Fibroblast of skin of right quadriceps (primary cell): ENCODE measurements at regions not wholly inside any gene's neighbourhood (a gene's known extent, or its start where the extent isn't known, plus 50 kb on each side); places are given as distances from the start of the nearest gene placed in this dataset.

ENCODE experiments used
- DNase-seq: peaks from one replicate; pipeline ENCODE4 v3.0.0-alpha.2; 2013

DNA sequence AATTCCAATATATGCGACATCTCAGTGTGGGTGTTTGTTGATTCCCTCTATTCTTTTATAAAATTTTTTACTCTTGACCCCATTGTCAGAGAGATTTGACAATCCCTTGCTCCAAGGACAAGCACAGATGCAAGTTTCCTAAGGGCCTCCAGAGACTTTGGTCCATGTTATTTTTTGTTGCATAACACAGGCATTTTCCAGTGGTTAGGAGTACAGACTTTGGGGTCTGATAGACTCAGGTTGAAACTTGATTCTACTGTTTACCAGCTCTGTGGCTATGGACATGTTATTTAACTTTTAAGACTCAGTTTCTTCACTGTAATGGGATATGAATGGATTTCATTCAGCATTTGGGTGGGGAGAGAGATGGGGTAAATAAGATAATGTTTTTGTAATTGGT is 361.3 kb downstream of the ENC1 start:
- no peak for DNase-seq

GRCh38 chr5:74277418-74277817 is 363.1 kb downstream of the ENC1 start:
- no peak for DNase-seq

- peak; percentile 94 for DNase-seq
Measured at GRCh38 chr5:74275171-74275992, 365.1 kb downstream of the ENC1 start.

- peak; percentile 34 for DNase-seq
Measured at GRCh38 chr5:74274326-74274725, 366.2 kb downstream of the ENC1 start.

- peak; percentile 72 for DNase-seq
Measured at GRCh38 chr5:74272831-74273451, 367.6 kb downstream of the ENC1 start.

GRCh38 chr5:74272024-74272775 is 368.3 kb downstream of the ENC1 start:
- peak; percentile 74 for DNase-seq

GRCh38 chr5:74268297-74268696 is 372.2 kb downstream of the ENC1 start:
- DNase-seq = no peak

GRCh38 chr5:74266836-74267235 is 373.7 kb downstream of the ENC1 start:
- no peak for DNase-seq

GRCh38 chr5:74266132-74266531 is 374.4 kb downstream of the ENC1 start:
- no peak for DNase-seq

DNA sequence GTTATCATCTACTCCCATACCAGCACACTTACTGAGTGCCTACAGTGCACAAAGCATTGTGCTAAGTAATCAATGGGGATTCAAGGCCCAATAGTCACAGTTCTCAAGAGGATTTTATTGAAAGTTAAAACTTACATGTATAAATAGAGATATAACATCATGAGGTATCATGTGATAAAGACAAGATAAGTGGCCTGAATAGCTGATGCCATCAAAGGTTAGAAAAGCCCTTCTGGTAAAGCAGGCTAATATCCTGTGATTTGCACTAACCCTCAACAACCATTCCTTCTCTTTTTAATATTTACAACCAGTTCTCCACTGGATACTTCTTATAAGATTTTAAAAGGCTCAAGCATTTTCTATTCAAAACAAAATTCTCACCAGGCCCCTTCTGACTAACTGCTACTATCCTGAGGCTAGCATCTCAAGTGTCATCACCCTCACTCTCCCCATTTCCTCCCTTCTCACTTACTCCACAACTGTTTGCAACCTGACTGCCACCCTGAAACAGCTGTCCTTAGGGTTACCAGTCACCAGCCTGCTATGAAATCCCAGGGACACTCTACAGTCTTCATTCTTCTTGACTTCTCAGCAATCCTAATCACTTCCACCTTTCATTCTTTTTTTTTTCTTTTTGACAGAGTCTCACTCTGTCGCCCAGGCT is 377.9 kb downstream of the ENC1 start:
- DNase-seq = no peak

DNA sequence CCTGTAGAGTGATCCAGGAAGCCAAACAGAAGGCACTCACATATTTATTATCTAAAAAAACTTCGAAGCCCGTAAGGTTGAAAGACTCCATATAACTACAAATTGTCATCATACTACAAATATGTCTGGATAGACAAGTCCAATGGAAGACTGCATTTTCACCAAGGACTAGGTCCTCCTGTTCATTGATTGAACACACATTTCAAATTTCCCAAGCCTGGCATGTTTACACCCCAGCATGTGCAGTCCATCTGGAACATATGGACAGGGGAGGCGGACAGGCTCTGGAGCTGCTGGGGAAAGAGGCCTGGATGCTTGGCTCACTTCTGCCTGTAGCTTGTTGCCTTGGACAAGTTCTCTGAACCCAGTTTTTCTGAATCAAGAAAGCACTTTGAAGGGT is 378.7 kb downstream of the ENC1 start:
- DNase-seq = peak; percentile 25

DNA sequence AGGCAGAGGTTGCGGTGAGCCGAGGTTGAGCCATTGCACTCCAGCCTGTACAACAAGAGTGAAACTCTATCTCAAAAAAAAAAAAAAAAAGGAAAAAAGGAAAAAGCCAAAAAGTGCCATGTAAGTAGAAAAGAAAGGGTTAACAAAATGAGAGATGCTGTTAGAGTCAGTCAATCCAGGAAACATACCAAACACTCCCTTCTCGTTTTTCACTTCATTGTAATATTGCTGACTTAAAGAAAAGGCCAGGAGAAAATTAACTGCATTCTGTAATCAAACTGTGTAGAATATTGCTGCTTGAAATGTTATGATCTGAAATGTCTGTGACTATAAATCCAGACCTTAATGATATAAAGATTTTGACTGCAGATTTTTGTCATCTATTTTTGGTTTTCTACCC is 379.1 kb downstream of the ENC1 start:
- no peak for DNase-seq

DNA sequence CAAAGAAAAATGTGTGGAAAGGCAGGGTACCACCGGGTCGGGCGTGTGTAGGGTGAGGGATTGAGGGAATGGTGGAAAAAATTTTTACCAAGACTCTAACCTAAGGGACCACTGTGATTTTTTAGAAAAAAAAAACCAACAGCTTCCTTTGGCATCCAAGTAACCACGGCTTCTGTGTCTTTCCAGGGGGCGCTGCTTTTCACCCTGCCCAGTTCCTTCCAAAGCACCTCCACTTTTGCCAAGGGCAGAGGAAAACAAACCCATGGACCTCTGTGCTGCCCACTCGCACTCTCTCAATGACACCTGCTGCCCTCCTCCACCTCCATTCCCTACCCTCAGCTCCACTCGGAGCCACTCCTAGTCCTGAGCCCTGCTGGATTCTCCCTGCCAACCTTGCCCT is 381.0 kb downstream of the ENC1 start:
- no peak for DNase-seq

GRCh38 chr5:74258314-74258665 is 382.2 kb downstream of the ENC1 start:
- no peak for DNase-seq

GRCh38 chr5:74257645-74258313 is 382.7 kb downstream of the ENC1 start:
- no peak for DNase-seq

DNA sequence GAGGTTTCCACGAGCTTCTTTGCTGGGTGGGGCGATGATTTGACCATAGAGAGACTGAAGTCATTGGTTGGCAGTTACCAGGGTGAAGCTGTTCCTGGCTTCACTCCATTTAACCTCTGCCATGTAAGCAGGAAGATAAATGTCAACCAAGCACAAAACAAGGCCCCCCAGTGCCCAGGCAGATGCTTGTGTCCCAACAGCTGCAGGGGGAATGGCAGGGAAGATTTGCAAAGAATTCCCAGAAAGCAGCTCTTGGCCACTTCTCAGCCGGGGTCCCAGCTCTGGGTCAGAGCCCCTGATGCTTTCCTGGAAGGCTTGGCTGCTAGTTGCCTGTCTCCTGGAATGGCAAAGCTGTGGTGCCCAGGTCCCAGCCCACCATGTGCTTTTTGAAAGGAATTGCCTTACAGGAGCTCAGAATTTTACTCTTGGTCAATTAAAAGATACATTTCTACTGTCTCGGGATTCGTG is 383.4 kb downstream of the ENC1 start:
- no peak for DNase-seq

DNA sequence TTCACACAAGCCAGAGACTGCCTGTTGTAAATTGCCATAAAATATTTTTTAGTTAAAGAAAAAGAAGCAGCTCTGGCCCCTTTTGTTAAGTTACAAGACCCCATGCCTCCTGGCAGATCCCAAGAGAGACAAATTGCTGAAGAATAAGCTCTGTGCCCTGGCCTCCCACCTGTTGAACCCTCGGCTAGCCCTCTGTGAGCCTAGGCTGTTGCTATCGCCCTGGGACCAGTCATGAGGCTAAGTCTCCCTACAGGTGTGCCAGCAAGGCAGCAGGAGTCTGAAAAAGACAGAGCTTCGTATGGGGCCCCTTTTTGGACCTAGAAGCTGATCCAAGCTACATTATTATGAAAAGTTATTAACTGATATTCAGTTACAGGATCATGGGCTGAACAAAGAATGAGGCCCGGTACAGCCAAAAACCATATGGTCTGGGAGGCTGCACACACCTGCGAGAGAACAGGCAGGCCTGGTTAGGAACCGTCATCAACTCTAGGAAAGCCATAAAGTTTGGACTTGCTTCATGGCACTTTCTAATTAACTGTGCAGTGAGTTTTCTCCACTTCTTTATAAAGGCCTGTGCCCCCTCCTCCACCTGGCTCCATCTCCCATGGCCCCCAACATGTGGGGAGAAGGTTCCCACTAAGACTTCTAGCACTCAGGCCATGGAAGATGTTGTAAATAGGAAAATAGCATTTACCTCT is 384.7 kb downstream of the ENC1 start:
- no peak for DNase-seq

DNA sequence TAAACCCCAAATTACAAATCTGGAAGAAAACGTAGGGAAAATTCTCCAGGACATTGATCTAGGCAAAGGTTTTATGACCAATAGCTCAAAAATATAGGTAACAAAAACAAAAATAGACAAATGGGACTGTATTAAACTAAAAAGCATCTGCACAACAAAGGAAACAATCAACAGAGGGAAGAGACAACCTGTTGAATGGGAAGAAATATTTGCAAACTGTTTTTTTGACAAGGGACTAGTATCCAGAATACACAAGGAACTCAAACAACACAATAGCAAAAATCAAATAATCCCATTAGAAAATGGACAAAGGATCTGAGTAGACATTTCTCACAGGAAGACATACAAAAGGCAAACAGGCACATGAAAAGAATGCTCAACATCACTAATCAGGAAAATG is 386.3 kb downstream of the ENC1 start:
- no peak for DNase-seq

GRCh38 chr5:74252044-74252443 is 388.5 kb downstream of the ENC1 start:
- no peak for DNase-seq

DNA sequence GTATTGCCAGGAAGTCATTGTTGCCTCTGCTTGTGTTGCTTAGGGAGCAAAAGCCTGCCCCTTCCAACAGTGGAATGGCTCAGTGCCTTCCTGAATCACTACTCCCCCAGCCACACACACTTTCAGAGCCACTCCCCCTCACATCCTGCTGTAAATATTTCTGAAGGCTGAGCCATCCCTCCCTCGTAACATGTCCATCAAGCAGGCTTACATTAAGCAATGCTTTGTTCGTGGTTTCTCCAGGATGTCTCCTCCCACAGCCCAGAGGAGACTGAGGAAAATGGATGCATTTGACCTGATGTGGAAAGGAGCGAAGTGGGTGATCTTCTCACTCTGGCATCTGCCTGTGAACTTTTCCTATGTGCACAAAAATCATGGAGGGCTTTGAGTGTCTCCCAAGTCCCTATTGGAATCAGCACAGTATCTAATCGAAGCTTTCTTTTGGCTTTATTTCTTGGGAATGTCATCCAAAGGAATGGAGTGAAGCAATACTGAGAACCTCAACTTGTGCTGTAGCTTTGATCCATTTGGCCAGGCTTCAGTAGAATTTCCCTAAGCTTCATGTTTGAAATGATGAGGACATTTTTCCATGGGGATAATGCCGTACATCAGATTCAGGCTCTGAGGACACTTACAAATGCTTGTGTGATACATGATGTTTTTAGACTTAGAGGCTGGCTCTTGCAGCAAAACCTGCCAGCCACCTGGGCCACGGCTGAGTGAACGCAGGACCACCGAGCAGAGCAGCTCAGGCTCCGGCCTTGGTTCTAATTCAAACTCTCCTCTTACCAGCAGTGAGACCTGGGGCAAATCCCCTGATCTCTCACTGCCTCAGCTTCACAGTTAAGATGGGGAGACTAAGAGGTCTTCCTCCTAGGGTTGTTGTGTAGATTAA is 389.1 kb downstream of the ENC1 start:
- peak; percentile 96 for DNase-seq
